ENCODE measurements at regions not wholly inside any gene's neighbourhood (a gene's known extent, or its start where the extent isn't known, plus 50 kb on each side); places are given as distances from the start of the nearest gene placed in this dataset.
"Not testable (repeated sequence)": the region's sequence is repeated elsewhere in the genome, so short reads cannot be mapped to it uniquely, and the experiment has no call there.

- no peak for DNase-seq
These were observed 131.8 kb upstream of the TRIM24 start for GRCh38 chr7:138328215-138328614.

GRCh38 chr7:138332850-138333249 is 127.2 kb upstream of the TRIM24 start:
- DNase-seq, result not testable (repeated sequence)

- DNase-seq, result no peak
These were observed 121.7 kb upstream of the TRIM24 start for GRCh38 chr7:138338361-138338760.

- DNase-seq, result peak; percentile 42
These were observed 120.8 kb upstream of the TRIM24 start for GRCh38 chr7:138339229-138339628.

- no peak for DNase-seq
These were observed 117.1 kb upstream of the TRIM24 start for GRCh38 chr7:138342990-138343389.

- DNase-seq, result peak; percentile 93
These were observed 114.5 kb upstream of the TRIM24 start for GRCh38 chr7:138345567-138345966.

GRCh38 chr7:138346975-138347374 is 113.1 kb upstream of the TRIM24 start:
- DNase-seq, result no peak

- no peak for DNase-seq
These were observed 110.0 kb upstream of the TRIM24 start for GRCh38 chr7:138349841-138350700.

GRCh38 chr7:138350701-138351357 is 109.2 kb upstream of the TRIM24 start:
- no peak for DNase-seq

- DNase-seq, result no peak
These were observed 107.2 kb upstream of the TRIM24 start for GRCh38 chr7:138352570-138353461.

GRCh38 chr7:138354066-138354465 is 106.0 kb upstream of the TRIM24 start:
- DNase-seq, result no peak

- DNase-seq, result no peak
These were observed 104.8 kb upstream of the TRIM24 start for GRCh38 chr7:138355254-138355653.

- DNase-seq, result no peak
These were observed 101.2 kb upstream of the TRIM24 start for GRCh38 chr7:138358850-138359341.

GRCh38 chr7:138359870-138360559 is 100.0 kb upstream of the TRIM24 start:
- DNase-seq, result peak; percentile 91

- DNase-seq, result no peak
These were observed 96.3 kb upstream of the TRIM24 start for GRCh38 chr7:138363721-138364120.

- DNase-seq, result not testable (repeated sequence)
These were observed 93.9 kb upstream of the TRIM24 start for GRCh38 chr7:138366137-138366536.

GRCh38 chr7:138366676-138367075 is 93.4 kb upstream of the TRIM24 start:
- not testable (repeated sequence) for DNase-seq

GRCh38 chr7:138369797-138370196 is 90.3 kb upstream of the TRIM24 start:
- DNase-seq, result no peak

GRCh38 chr7:138370956-138371355 is 89.1 kb upstream of the TRIM24 start:
- no peak for DNase-seq

- no peak for DNase-seq
These were observed 85.9 kb upstream of the TRIM24 start for GRCh38 chr7:138374119-138374693.

- no peak for DNase-seq
These were observed 82.8 kb upstream of the TRIM24 start for GRCh38 chr7:138377306-138377705.

Data from NCI-H524 treated with DMSO at 0.1 percent for 48 hours (cell line).